Panc1 (cell line): ENCODE measurements at regions not wholly inside any gene's neighbourhood (a gene's known extent, or its start where the extent isn't known, plus 50 kb on each side); places are given as distances from the start of the nearest gene placed in this dataset.

Experiments used
- ATAC-seq: fragments of 200-7000 bp; cut with Tn5 transposase; 2 replicates; pipeline ENCODE4 v1.9.1; 2020; ENCODE audit warnings: mild to moderate bottlenecking, moderate library complexity
- BruUV-seq: library from RNA; stranded (reverse); fragments of 400-500 nt; replicated peaks from 2 replicates; lab custom pipeline; 2021; lab: Mats Ljungman, UMichigan
- CTCF ChIA-PET: fragments of 300-600 bp; sonication (Branson Sonifier 250); formaldehyde crosslinking; loops from one replicate; lab custom pipeline; 2022; ENCODE audit warnings: antibody characterized with exemption; lab: Charles Lee
- POLR2A ChIA-PET: fragments of 300-600 bp; sonication (Branson Sonifier 250); formaldehyde crosslinking; loops from one replicate; lab custom pipeline; 2022; ENCODE audit warnings: antibody characterized with exemption; lab: Charles Lee
- DNase-seq: peaks from one replicate; pipeline ENCODE4 v3.0.0-alpha.2; 2010; ENCODE audit warnings: low read depth, low spot score
- H3K27ac ChIP-seq: 2 replicates; pipeline ENCODE4 v1.5.1; 2011; ENCODE audit warnings: mild to moderate bottlenecking, low read length, inconsistent platforms
- H3K27me3 ChIP-seq: fragments of 200-500 bp; sonication (Bioruptor generic); 2 replicates; pipeline ENCODE4 v1.6.0; 2014; ENCODE audit warnings: low read length, inconsistent platforms; ENCODE audit not compliant: control insufficient read depth, insufficient read depth
- H3K36me3 ChIP-seq: fragments of 200-500 bp; sonication (Bioruptor generic); 2 replicates; pipeline ENCODE4 v1.5.1; 2014; ENCODE audit warnings: inconsistent platforms, mild to moderate bottlenecking, low read length, moderate library complexity; ENCODE audit not compliant: control insufficient read depth, insufficient read depth
- H3K4me1 ChIP-seq: 2 replicates; pipeline ENCODE4 v1.5.1; 2011; ENCODE audit warnings: inconsistent platforms, mild to moderate bottlenecking, low read length, moderate library complexity; ENCODE audit not compliant: control insufficient read depth, insufficient read depth
- H3K4me3 ChIP-seq, 2 experiments: 2 replicates each; pipeline ENCODE4 v1.5.1; 2011 to 2012; ENCODE audit warnings: low read depth in 2 of 2, low read length in 2 of 2, mild to moderate bottlenecking in 2 of 2, inconsistent platforms in 1 of 2, moderate library complexity in 1 of 2
- H3K9me3 ChIP-seq: fragments of 200-500 bp; sonication (Bioruptor generic); 2 replicates; pipeline ENCODE4 v1.5.1; 2014; ENCODE audit warnings: low read depth, mild to moderate bottlenecking, inconsistent platforms, low read length, moderate library complexity; ENCODE audit not compliant: control insufficient read depth, insufficient read depth
- CTCF ChIP-seq: fragments of 450-650 bp; IDR thresholded peaks from 2 replicates; pipeline ENCODE4 v1.5.1; 2017; ENCODE audit warnings: mild to moderate bottlenecking
- POLR2AphosphoS5 ChIP-seq: IDR thresholded peaks from 2 replicates; pipeline ENCODE4 v1.6.1; 2012; ENCODE audit warnings: mild to moderate bottlenecking, low read depth, low read length, moderate library complexity
- REST ChIP-seq, 2 experiments: IDR thresholded peaks; 2 replicates each; pipeline ENCODE4 v1.6.1; 2011 to 2012; ENCODE audit warnings: low read depth in 2 of 2, control low read depth in 1 of 2, low read length in 1 of 2, mild to moderate bottlenecking in 1 of 2, moderate library complexity in 1 of 2; ENCODE audit not compliant: insufficient read depth in 1 of 2
- SIN3A ChIP-seq: IDR thresholded peaks from 2 replicates; pipeline ENCODE4 v1.6.1; 2012; ENCODE audit warnings: low read depth, mild to moderate bottlenecking, low read length, moderate library complexity, borderline replicate concordance; ENCODE audit not compliant: insufficient read depth
- TCF7L2 ChIP-seq: IDR thresholded peaks from 2 replicates; pipeline ENCODE4 v1.6.1; 2011; ENCODE audit warnings: mild to moderate bottlenecking, low read depth, low read length, inconsistent platforms
- in situ Hi-C: cut with HindIII; loops from 2 replicates; pipeline ENCODE4 v1.10.0; 2016; ENCODE audit warnings: low sequenced_read_pairs, low pct_unique_long_range_greater_than_20kb
- intact Hi-C: fragments of 100-400 bp; cut with micrococcal nuclease; formaldehyde crosslinking; loops from one replicate; pipeline ENCODE4 v1.10.0; 2022; ENCODE audit not compliant: unreplicated experiment

GRCh38 chr13:21297447-21297846, 121.0 kb downstream of the MRPL57 start:
- H3K27ac ChIP-seq = peak overlapping the region; percentile 71
- TF ChIP-seq POLR2AphosphoS5 = no peak
- TF ChIP-seq CTCF = no peak
- TF ChIP-seq REST (IDR thresholded peaks at IDR 0.05; ENCODE audit: insufficient read depth in 1 of 2, low read depth in 2 of 2, low read length in 1 of 2) = no peak
- TF ChIP-seq SIN3A = no peak
- TF ChIP-seq TCF7L2 = no peak
- ChIA-PET CTCF (interaction anchor here (0.6 to 1.6 kb wide), 3 partner anchors 179 to 411 kb away, joined by 3 to 8 read pairs (median 4); no protein-coding TSS in a partner anchor), POLR2A (no interaction called here)
- no peaks in the 10 kb centered on the region for H3K27me3 ChIP-seq
- H3K4me3 ChIP-seq = peak overlapping the region; percentile 80 to 85
- intact Hi-C loops = loop anchor here (2.0 kb wide), 1 partner anchor 181 kb away; no protein-coding TSS in a partner anchor
- H3K4me1 ChIP-seq = peaks cover 13% of the 10 kb centered on the region
- DNase-seq (no peak), ATAC-seq (peak; percentile 36; the same call in 1 of the 2 replicates)
- peaks cover 2% of the 10 kb centered on the region; the same call in 1 of the 2 replicates for H3K36me3 ChIP-seq
- in situ Hi-C loops = no loop called here
- BruUV-seq = no TSS peak
- H3K9me3 ChIP-seq = no peaks in the 10 kb centered on the region

- in situ Hi-C loops = no loop called here
- no peaks in the 10 kb centered on the region for H3K27me3 ChIP-seq
- H3K4me1 ChIP-seq = peaks cover 13% of the 10 kb centered on the region
- CTCF ChIA-PET = interaction anchor here (1.5 to 1.6 kb wide), 2 partner anchors 179 to 182 kb away, joined by 4 to 8 read pairs; no protein-coding TSS in a partner anchor
- POLR2A ChIA-PET = interaction anchor here (0.6 kb wide), 2 partner anchors 182 to 734 kb away, joined by 4 read pairs; no protein-coding TSS in a partner anchor
- peak overlapping the region; percentile 70 for H3K27ac ChIP-seq
- DNase-seq = peak; percentile 46
- TF ChIP-seq CTCF (peak; percentile 83), TCF7L2 (no peak), REST (IDR thresholded peaks at IDR 0.05; ENCODE audit: insufficient read depth in 1 of 2, low read depth in 2 of 2, low read length in 1 of 2) (no peak), POLR2AphosphoS5 (no peak), SIN3A (peak; percentile 55; the same call in 1 of the 2 replicates)
- intact Hi-C loops = loop anchor here (2.0 kb wide), 1 partner anchor 181 kb away; no protein-coding TSS in a partner anchor
- no peaks in the 10 kb centered on the region for H3K9me3 ChIP-seq
- peaks cover 2% of the 10 kb centered on the region; the same call in 1 of the 2 replicates for H3K36me3 ChIP-seq
- BruUV-seq = no TSS peak
- ATAC-seq = peak; percentile 97
- H3K4me3 ChIP-seq = peak overlapping the region; percentile 80 to 85
These were observed 121.7 kb downstream of the MRPL57 start for GRCh38 chr13:21297914-21298831.
